GM21717 (cell line): ENCODE measurements at regions not wholly inside any gene's neighbourhood (a gene's known extent, or its start where the extent isn't known, plus 50 kb on each side); places are given as distances from the start of the nearest gene placed in this dataset.
"Not testable (repeated sequence)": the region's sequence is repeated elsewhere in the genome, so short reads cannot be mapped to it uniquely, and the experiment has no call there.

ENCODE experiments used
- ATAC-seq: cut with Tn5 transposase; IDR thresholded peaks from one replicate; pipeline ENCODE4 v1.9.1; 2021; ENCODE audit warnings: mild to moderate bottlenecking, moderate library complexity; ENCODE audit not compliant: unreplicated experiment

- not testable (repeated sequence) for ATAC-seq
Observed at GRCh38 chr2:91520972-91521535, 2829.6 kb downstream of the RPIA start.

GRCh38 chr2:91521944-91522343 lies 2830.5 kb downstream of the RPIA start:
- not testable (repeated sequence) for ATAC-seq

GRCh38 chr2:91522877-91523276 lies 2831.4 kb downstream of the RPIA start:
- ATAC-seq: not testable (repeated sequence)

- not testable (repeated sequence) for ATAC-seq
Observed at GRCh38 chr2:91523751-91524150, 2832.3 kb downstream of the RPIA start.

GRCh38 chr2:91525587-91525986 lies 2834.1 kb downstream of the RPIA start:
- not testable (repeated sequence) for ATAC-seq

- ATAC-seq: not testable (repeated sequence)
Observed at GRCh38 chr2:91526083-91526482, 2834.6 kb downstream of the RPIA start.

- not testable (repeated sequence) for ATAC-seq
Observed at GRCh38 chr2:91527056-91527455, 2835.6 kb downstream of the RPIA start.

GRCh38 chr2:91527491-91528031 lies 2836.1 kb downstream of the RPIA start:
- ATAC-seq: not testable (repeated sequence)

GRCh38 chr2:91528361-91528760 lies 2836.9 kb downstream of the RPIA start:
- not testable (repeated sequence) for ATAC-seq

GRCh38 chr2:91536109-91536508 lies 2844.6 kb downstream of the RPIA start:
- ATAC-seq: not testable (repeated sequence)

- not testable (repeated sequence) for ATAC-seq
Observed at GRCh38 chr2:91536549-91537263, 2845.2 kb downstream of the RPIA start.

GRCh38 chr2:91549316-91549715 lies 2857.8 kb downstream of the RPIA start:
- not testable (repeated sequence) for ATAC-seq

GRCh38 chr2:91558234-91558633 lies 2866.8 kb downstream of the RPIA start:
- ATAC-seq: not testable (repeated sequence)

- ATAC-seq: not testable (repeated sequence)
Observed at GRCh38 chr2:91559269-91559668, 2867.8 kb downstream of the RPIA start.

GRCh38 chr2:91559886-91560614 lies 2868.6 kb downstream of the RPIA start:
- not testable (repeated sequence) for ATAC-seq

GRCh38 chr2:91562184-91562583 lies 2870.7 kb downstream of the RPIA start:
- not testable (repeated sequence) for ATAC-seq

- not testable (repeated sequence) for ATAC-seq
Observed at GRCh38 chr2:91564700-91565099, 2873.2 kb downstream of the RPIA start.

GRCh38 chr2:91565689-91566430 lies 2874.4 kb downstream of the RPIA start:
- not testable (repeated sequence) for ATAC-seq

GRCh38 chr2:91566611-91567010 lies 2875.1 kb downstream of the RPIA start:
- ATAC-seq: not testable (repeated sequence)

GRCh38 chr2:91567546-91568335 lies 2876.3 kb downstream of the RPIA start:
- ATAC-seq: not testable (repeated sequence)
